ENCODE measurements at regions not wholly inside any gene's neighbourhood (a gene's known extent, or its start where the extent isn't known, plus 50 kb on each side); places are given as distances from the start of the nearest gene placed in this dataset.

DNA sequence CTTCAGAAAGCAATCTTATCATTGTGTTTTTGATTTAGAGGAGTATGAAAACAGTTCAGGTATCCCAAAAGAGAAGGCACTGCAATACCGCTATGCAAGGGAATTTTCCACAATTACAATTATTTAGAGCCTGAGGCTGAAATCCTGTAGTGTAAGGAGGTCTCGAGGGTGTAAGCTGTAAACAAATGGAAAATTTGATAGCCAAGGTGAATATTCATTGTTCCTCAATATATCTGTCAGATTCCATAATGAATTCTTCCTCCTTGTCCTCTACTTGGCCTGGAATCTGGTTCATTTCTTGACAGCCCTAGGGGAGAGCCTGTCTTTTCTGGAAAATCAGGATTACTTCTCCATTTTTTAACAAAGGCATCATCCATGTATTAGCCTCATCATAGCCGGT, 63.1 kb upstream of the SMARCA2 start:
- Histone ChIP-seq H3K4me1 (ENCODE audit: insufficient read depth, low read length) (no peaks in the 10 kb centered on the region), H3K27me3 (ENCODE audit: low read length) (peaks cover 64% of the 10 kb centered on the region), H3K79me2 (ENCODE audit: low read length) (no peaks in the 10 kb centered on the region), H3F3A (ENCODE audit: low read length, unreplicated experiment) (no peaks in the 10 kb centered on the region), H3K4me3 (ENCODE audit: low read length) (no peak overlapping the region), H3K36me3 (ENCODE audit: low read depth, low read length) (no peaks in the 10 kb centered on the region), H3K9me3 (ENCODE audit: low read length) (no peaks in the 10 kb centered on the region), H3K27ac (ENCODE audit: low read length) (no peak overlapping the region), H4K20me1 (ENCODE audit: low read length) (no peaks in the 10 kb centered on the region), H2AFZ (ENCODE audit: low read length) (no peak overlapping the region), H3K9ac (ENCODE audit: low read length) (no peak overlapping the region), H3K9me2 (replicated peaks; ENCODE audit: low read length) (no peaks in the 10 kb centered on the region), H3K4me2 (ENCODE audit: low read length) (no peak overlapping the region)
- DNase-seq (no peak), ATAC-seq (no peak)
- no TSS peak for BruUV-seq (replicated peaks)
- CTCF ChIA-PET = no interaction called here
- TF ChIP-seq EZH2phosphoT487 (IDR thresholded peaks at IDR 0.05; ENCODE audit: borderline replicate concordance, low read length) = no peak
- TF ChIP-seq, protein P1, sequence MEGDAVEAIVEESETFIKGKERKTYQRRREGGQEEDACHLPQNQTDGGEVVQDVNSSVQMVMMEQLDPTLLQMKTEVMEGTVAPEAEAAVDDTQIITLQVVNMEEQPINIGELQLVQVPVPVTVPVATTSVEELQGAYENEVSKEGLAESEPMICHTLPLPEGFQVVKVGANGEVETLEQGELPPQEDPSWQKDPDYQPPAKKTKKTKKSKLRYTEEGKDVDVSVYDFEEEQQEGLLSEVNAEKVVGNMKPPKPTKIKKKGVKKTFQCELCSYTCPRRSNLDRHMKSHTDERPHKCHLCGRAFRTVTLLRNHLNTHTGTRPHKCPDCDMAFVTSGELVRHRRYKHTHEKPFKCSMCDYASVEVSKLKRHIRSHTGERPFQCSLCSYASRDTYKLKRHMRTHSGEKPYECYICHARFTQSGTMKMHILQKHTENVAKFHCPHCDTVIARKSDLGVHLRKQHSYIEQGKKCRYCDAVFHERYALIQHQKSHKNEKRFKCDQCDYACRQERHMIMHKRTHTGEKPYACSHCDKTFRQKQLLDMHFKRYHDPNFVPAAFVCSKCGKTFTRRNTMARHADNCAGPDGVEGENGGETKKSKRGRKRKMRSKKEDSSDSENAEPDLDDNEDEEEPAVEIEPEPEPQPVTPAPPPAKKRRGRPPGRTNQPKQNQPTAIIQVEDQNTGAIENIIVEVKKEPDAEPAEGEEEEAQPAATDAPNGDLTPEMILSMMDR (conservative IDR thresholded peaks at IDR 0.05; ENCODE audit: low read depth, low read length) = no peak
- TF ChIP-seq EZH2 (IDR thresholded peaks at IDR 0.05; ENCODE audit: low read length, unreplicated experiment) = no peak
- intact Hi-C loops (cut with micrococcal nuclease) = no loop called here
- POLR2A ChIA-PET (ENCODE audit: unreplicated experiment) = no interaction called here

DNA sequence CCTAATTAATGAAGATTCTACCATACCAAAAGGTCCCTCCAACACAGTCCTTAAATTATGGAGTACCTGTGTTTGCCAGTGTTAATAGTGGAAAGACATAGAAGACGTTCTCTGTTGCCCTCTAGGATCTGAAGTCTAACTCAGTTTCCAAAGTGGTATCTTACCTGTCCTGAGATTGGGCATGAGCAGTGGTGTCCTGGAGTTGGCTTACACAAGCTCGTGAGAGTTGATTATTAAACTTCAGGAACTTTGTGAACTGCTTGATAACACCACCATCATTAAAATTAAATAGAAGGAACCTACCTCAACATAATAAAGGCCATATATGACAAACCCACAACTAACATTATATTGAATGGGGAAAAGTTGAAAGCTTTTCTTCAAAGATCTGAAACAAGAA, 60.9 kb upstream of the SMARCA2 start:
- Histone ChIP-seq H3K27me3 (ENCODE audit: low read length) (peaks cover 50% of the 10 kb centered on the region), H3K4me3 (ENCODE audit: low read length) (no peak overlapping the region), H3F3A (ENCODE audit: low read length, unreplicated experiment) (no peaks in the 10 kb centered on the region), H3K4me1 (ENCODE audit: insufficient read depth, low read length) (no peaks in the 10 kb centered on the region), H3K9me2 (replicated peaks; ENCODE audit: low read length) (no peaks in the 10 kb centered on the region), H2AFZ (ENCODE audit: low read length) (no peak overlapping the region), H3K9ac (ENCODE audit: low read length) (no peak overlapping the region), H3K4me2 (ENCODE audit: low read length) (no peak overlapping the region), H3K79me2 (ENCODE audit: low read length) (no peaks in the 10 kb centered on the region), H3K27ac (ENCODE audit: low read length) (no peak overlapping the region), H3K9me3 (ENCODE audit: low read length) (no peaks in the 10 kb centered on the region), H4K20me1 (ENCODE audit: low read length) (no peaks in the 10 kb centered on the region), H3K36me3 (ENCODE audit: low read depth, low read length) (no peaks in the 10 kb centered on the region)
- no peak for TF ChIP-seq EZH2 (IDR thresholded peaks at IDR 0.05; ENCODE audit: low read length, unreplicated experiment)
- TF ChIP-seq EZH2phosphoT487 (IDR thresholded peaks at IDR 0.05; ENCODE audit: borderline replicate concordance, low read length) = no peak
- TF ChIP-seq, protein P1 (conservative IDR thresholded peaks at IDR 0.05; ENCODE audit: low read depth, low read length) = no peak
- intact Hi-C loops (cut with micrococcal nuclease) = no loop called here
- DNase-seq (no peak), ATAC-seq (no peak)
- POLR2A ChIA-PET (ENCODE audit: unreplicated experiment) = no interaction called here
- no TSS peak for BruUV-seq (replicated peaks)
- CTCF ChIA-PET = no interaction called here

DNA sequence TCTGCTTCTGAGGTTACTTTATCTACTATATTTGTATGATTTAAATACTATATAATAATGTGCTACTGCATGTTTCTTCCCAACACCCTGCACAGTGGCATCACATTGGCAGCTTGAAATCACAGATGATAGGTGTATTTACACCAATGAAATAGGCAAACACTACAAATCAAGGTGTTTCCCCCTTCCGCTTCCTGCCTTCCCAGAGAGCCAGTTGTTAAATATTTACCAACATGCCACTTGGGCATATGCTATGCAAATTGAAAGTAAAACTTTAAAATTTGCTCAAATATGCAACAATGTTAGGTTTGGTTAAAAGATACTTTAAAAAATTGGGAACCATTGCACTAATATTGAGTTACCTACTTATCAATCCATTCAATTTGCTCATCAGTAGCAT, 58.2 kb upstream of the SMARCA2 start:
- TF ChIP-seq, protein P1 (conservative IDR thresholded peaks at IDR 0.05; ENCODE audit: low read depth, low read length) = no peak
- TF ChIP-seq EZH2 (IDR thresholded peaks at IDR 0.05; ENCODE audit: low read length, unreplicated experiment) (no peak), EZH2phosphoT487 (IDR thresholded peaks at IDR 0.05; ENCODE audit: borderline replicate concordance, low read length) (no peak)
- Histone ChIP-seq H3F3A (ENCODE audit: low read length, unreplicated experiment) (no peaks in the 10 kb centered on the region), H3K9me3 (ENCODE audit: low read length) (no peaks in the 10 kb centered on the region), H3K27me3 (ENCODE audit: low read length) (peaks cover 23% of the 10 kb centered on the region), H3K27ac (ENCODE audit: low read length) (no peak overlapping the region), H3K9me2 (replicated peaks; ENCODE audit: low read length) (no peaks in the 10 kb centered on the region), H3K4me1 (ENCODE audit: insufficient read depth, low read length) (no peaks in the 10 kb centered on the region), H3K4me3 (ENCODE audit: low read length) (no peak overlapping the region), H3K79me2 (ENCODE audit: low read length) (no peaks in the 10 kb centered on the region), H2AFZ (ENCODE audit: low read length) (no peak overlapping the region), H3K9ac (ENCODE audit: low read length) (no peak overlapping the region), H3K36me3 (ENCODE audit: low read depth, low read length) (no peaks in the 10 kb centered on the region), H4K20me1 (ENCODE audit: low read length) (no peaks in the 10 kb centered on the region), H3K4me2 (ENCODE audit: low read length) (no peak overlapping the region)
- no TSS peak for BruUV-seq (replicated peaks)
- CTCF ChIA-PET = interaction anchor here (0.5 kb wide), 1 partner anchor 219 kb away, joined by 3 read pairs; no protein-coding TSS in a partner anchor
- no peak for ATAC-seq
- no peak for DNase-seq
- POLR2A ChIA-PET (ENCODE audit: unreplicated experiment) = no interaction called here
- intact Hi-C loops (cut with micrococcal nuclease) = no loop called here
